ENCODE measurements at regions not wholly inside any gene's neighbourhood (a gene's known extent, or its start where the extent isn't known, plus 50 kb on each side); places are given as distances from the start of the nearest gene placed in this dataset.

GRCh38 chr13:104111031-104111430, 1044.8 kb upstream of the SLC10A2 start:
- DNase-seq (ENCODE audit: low read depth in 2 of 2), result no peak

DNA sequence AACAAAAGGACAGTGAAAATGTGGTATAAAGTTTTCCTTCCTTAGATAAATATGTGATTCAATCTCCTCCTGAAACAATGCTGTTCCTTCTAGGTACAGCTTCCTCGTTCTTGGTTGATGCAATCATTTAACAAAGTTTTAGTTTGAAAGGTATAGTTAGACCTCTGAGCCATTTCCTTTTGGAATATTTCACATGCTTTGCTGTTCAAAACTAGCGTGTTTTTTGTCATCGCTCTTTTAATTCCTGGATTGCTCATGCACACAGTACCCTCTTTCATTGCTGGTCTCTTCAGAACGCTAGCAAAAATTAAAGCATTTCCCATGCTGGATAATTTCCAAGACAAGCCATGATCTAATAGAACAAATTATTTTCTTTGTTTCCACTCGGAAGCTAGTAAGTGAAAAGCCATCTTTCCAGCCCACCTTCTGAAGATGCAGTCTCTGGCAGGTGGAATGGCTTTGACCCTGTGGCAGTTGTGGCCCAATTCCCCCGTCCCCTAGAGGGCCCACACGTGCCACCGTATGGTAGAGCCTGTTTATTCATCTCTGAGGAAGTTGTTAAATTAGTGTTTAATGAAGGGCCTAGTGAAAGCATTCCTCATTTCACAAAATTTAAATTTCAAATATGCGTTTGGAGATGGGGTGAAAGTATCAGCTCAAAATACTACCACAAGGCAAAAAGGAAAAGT, 1040.6 kb upstream of the SLC10A2 start:
- no peak for DNase-seq (ENCODE audit: low read depth in 2 of 2)

DNA sequence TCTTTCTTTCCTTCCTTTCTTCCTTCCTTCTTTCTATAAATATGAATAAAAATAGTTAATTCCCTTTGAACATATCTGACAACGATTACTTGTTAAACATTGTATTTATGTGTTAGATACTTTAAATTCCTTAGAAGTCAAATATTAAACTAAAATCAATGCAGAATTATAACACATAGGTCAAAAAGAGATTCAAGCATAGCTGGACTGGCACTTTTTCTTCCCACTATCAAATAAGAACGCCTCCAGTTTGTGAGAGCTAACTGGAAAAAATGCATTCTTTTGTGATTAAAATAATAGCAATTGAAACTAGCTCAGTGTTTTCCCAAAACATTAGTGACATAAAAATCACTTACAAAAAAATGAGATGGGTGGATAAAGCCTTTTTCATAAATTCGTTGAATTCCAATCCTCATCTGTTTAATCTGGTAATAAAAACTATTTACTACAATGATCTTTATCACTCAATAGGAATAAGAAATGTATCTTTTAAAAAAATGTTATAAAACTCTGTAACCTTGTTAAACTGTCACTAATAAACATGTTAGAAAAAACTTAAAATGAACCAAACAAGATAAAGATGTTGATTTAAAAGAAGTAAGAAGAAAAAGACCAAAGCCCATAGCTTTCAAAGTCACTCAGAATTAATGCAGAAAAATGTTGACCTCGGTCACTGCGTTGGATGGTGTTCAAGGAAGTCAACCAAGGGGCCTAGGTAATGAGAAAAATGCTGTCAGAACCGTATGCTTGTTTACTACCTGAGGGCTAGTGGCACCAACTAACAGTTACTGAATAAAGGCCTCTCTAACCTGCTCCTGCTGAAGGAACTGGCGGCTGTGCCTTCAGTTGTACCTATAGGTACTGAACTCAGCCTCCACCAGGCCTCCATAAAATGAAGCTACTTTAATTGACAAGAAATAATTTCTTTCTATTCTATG, 1039.5 kb upstream of the SLC10A2 start:
- no peak for DNase-seq (ENCODE audit: low read depth in 2 of 2)

GRCh38 chr13:104099750-104100149, 1033.5 kb upstream of the SLC10A2 start:
- DNase-seq (ENCODE audit: low read depth in 2 of 2), result no peak

DNA sequence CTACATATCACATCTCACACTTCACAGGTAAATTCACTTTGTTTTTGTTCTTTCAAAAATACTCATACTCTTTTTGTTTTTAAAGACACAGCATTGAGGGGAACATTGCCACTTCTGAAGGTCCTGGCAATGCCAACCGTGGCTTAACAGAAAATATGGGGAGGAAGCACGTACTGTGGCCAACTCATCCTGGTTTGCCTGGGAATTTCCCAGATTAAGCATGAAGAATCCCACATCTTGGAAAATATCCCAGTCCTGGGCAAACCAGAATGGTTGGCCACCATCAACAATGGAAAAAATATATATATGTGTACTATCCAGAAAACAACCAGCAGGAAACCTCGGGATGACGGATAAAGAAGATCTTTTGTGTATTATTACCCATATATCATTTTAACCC, 1032.2 kb upstream of the SLC10A2 start:
- DNase-seq (ENCODE audit: low read depth in 2 of 2), result no peak

DNA sequence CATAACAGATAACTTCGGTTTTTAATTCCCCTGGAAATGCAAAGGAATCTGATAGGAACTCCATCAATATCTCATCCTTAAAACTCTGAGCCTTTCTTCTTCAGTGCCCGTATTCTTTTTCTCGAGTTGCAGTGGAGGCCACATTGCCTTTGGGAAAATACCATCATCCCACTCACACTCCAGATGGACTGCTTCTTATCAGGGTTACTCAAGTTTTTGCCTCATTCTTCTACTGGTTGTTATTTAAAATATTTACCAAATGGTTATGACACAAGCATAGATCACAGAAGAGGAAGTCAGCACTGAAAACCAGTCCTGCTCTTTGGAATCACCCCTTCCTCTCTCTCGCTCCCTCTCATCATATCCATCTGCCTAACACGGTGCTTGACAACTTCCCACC, 1020.5 kb upstream of the SLC10A2 start:
- no peak for DNase-seq (ENCODE audit: low read depth in 2 of 2)

GRCh38 chr13:104086210-104086609, 1020.0 kb upstream of the SLC10A2 start:
- no peak for DNase-seq (ENCODE audit: low read depth in 2 of 2)

DNA sequence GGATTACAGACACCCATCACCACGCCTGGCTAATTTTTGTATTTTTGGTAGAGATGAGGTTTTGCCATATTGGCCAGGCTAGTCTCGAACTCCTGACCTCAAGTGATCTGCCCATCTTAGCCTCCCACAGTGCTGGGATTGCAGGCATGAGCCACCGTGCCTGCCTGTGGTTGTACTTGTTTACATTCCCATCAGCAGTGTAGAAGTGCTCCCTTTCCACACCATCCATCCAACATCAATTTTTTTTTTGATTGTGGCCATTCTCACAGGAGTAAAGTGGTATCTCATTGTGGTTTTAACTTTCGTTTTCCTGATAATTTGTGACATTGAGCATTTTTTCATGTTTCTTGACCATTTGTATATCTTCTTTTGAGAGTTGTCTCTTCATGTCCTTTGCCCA, 1019.4 kb upstream of the SLC10A2 start:
- no peak for DNase-seq (ENCODE audit: low read depth in 2 of 2)

DNA sequence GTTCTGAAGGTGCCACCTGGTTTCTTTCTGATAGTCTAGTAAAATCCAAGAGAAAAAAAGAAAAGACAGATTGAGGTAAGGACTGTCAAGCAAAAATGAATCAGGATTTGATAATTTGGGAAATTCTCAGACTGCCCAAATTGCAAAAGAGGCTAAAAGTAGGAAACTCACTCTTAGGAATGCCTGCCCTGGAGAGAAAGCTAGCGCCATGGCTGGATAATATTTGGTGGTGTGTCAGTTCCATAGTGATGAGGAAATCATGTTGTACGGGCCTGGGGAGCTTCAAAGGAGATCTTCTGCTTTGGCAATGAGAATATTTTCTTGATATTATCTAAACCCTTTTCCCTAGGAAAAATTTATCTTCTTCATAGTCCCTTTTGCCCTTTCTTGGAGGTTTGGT, 1008.1 kb upstream of the SLC10A2 start:
- no peak for DNase-seq (ENCODE audit: low read depth in 2 of 2)

- no peak for DNase-seq (ENCODE audit: low read depth in 2 of 2)
Observed at GRCh38 chr13:104071806-104072205, 1005.6 kb upstream of the SLC10A2 start.

GRCh38 chr13:104065328-104065727, 999.1 kb upstream of the SLC10A2 start:
- no peak for DNase-seq (ENCODE audit: low read depth in 2 of 2)

GRCh38 chr13:104057861-104058260, 991.6 kb upstream of the SLC10A2 start:
- no peak for DNase-seq (ENCODE audit: low read depth in 2 of 2)

DNA sequence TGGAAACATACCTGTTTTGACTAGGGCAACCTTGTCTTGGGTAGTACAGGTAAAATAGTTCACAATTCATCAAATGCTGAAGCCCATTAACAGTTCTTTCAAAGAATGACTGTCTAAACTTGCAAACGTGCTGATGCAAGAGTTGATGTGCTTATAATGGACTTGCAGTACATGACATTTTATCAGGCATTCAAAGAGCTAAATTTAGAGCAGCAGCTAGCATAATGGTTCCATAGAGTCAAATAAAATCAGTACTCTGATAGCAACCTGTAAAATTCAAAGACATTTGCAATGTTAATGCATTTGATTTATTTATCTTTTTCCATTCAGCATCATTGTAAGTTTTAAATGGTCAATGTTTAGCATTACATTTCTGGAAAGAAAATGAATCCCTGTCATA, 979.7 kb upstream of the SLC10A2 start:
- no peak for DNase-seq (ENCODE audit: low read depth in 2 of 2)

- no peak for DNase-seq (ENCODE audit: low read depth in 2 of 2)
Observed at GRCh38 chr13:104043184-104043583, 977.0 kb upstream of the SLC10A2 start.

- DNase-seq (ENCODE audit: low read depth in 2 of 2), result no peak
Observed at GRCh38 chr13:104034891-104035290, 968.7 kb upstream of the SLC10A2 start.

GRCh38 chr13:104025303-104025702, 959.1 kb upstream of the SLC10A2 start:
- no peak for DNase-seq (ENCODE audit: low read depth in 2 of 2)

GRCh38 chr13:104024416-104025170, 958.4 kb upstream of the SLC10A2 start:
- DNase-seq (ENCODE audit: low read depth in 2 of 2), result no peak

DNA sequence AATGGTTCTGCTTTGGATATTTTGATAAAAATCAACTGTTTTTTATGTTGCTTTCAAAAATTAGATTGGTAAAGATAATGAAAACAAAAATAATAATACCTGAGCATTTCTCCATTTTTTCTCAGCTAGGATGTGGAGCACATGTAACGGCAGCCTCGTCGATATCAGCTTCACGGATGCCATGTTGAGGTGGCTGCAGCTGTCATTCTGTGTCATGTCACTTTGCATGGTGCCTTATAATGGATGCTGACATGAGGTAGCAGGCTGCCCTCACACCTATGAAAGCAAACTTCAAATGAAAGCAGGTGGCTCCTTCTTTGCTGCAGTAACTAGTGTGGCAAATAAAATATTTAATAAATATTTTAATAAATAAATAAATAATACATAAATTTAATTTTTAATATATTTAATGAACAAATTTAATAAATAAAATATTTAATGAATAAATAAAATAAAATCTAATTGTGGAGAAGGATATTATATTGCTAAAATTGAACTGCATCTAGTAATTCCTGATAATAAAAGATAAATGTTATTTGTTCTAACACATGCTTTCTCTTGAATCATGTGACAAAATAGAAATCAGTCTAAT, 955.7 kb upstream of the SLC10A2 start:
- no peak for DNase-seq (ENCODE audit: low read depth in 2 of 2)

- DNase-seq (ENCODE audit: low read depth in 2 of 2), result no peak
Observed at GRCh38 chr13:104017317-104017716, 951.1 kb upstream of the SLC10A2 start.

DNA sequence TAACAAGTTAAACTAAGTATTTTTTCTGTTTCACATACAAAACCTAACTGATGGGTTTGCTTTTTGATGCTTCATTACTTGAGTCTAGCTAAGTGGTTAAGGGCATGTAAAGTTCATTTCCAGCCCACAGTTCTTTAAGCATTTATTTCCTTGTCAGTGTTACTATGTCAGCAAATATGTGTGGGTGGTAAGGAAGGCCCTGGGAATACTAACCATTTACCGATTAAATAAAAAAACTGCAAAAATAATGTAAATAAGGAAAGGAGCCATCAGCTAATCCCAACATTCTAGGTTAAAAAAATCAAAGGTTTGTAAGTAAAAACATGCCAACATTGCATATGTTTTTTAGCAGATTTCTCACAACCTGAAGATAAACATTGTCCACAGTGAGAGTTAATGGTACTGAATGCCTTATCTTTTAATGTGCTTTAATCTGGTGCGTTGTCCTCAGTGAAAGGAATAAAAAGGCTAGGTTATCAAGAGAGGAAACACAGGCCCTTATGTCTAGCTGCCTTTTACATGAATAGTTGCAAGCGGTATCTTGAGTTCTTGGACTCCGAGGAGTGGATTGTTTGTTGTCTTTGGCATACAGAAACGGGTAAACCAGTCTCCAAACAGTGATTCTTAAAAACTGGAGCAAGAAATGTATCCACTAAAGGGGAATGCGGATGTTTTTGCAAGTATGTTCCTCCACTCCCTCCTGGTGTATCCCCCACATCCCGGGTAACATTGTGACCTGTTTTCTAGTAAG, 949.6 kb upstream of the SLC10A2 start:
- DNase-seq (ENCODE audit: low read depth in 2 of 2), result no peak

Data from stimulated activated CD8-positive, alpha-beta memory T cell treated with anti-CD3 and anti-CD28 coated beads, Interleukin-15, amount 100 ng/mL, for 4 hours (primary cell).